ENCODE measurements at regions not wholly inside any gene's neighbourhood (a gene's known extent, or its start where the extent isn't known, plus 50 kb on each side); places are given as distances from the start of the nearest gene placed in this dataset.

- TF ChIP-seq EGR1 (IDR thresholded peaks at IDR 0.05; ENCODE audit: borderline replicate concordance, low read depth, low read length) (no peak), CTCF (IDR thresholded peaks at IDR 0.05; ENCODE audit: control extremely low read depth in 1 of 3, insufficient read depth in 1 of 3, low read depth in 1 of 3, low read length in 3 of 3) (no peak), TCF12 (IDR thresholded peaks at IDR 0.05; ENCODE audit: low read depth, low read length) (no peak), HDAC6 (IDR thresholded peaks at IDR 0.05; ENCODE audit: low read depth, low read length) (no peak), SRF (IDR thresholded peaks at IDR 0.05; ENCODE audit: low read depth, low read length) (no peak), MAFK (IDR thresholded peaks at IDR 0.05; ENCODE audit: low read depth, low read length) (no peak), YY1 (IDR thresholded peaks at IDR 0.05; ENCODE audit: low read depth, low read length) (no peak), USF2 (IDR thresholded peaks at IDR 0.05; ENCODE audit: low read length) (no peak), SIX5 (IDR thresholded peaks at IDR 0.05; ENCODE audit: low read depth, low read length) (no peak), RAD21 (IDR thresholded peaks at IDR 0.05 in 1 of 2, conservative IDR thresholded peaks at IDR 0.05 in 1 of 2; ENCODE audit: low read depth in 2 of 2, low read length in 2 of 2) (no peak), PHF8 (conservative IDR thresholded peaks at IDR 0.05; ENCODE audit: low read depth, low read length) (no peak), SUZ12 (IDR thresholded peaks at IDR 0.05; ENCODE audit: low read length) (no peak)
Measured at GRCh38 chr2:11104794-11105660, 50.2 kb upstream of the SLC66A3 start.

All from H1 (cell line).